ENCODE measurements at regions not wholly inside any gene's neighbourhood (a gene's known extent, or its start where the extent isn't known, plus 50 kb on each side); places are given as distances from the start of the nearest gene placed in this dataset.

DNA sequence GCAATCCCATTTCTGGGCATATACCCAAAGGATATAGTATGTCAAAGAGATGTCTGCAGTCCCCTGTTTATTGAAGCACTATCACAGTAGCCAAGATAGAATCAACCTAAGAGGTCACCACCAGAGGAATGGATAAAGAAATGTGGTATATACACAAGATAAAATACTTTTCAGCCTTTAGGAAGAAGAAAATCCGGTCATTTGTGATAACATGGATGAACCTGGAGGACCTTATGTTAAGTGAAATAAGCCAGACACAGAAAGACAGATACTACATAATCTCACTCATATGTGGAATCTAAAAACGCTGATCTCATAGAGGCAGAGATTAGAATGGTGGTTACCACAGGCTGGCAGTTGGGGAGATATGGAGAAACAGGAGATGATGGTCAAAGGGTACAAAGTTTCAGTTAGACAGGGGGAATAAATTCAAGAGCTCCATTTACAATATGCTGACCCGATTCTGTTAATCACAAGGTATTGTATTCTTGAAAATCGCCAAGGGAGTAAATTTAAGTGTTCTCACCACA is 195.8 kb downstream of the MTHFS start:
- DNase-seq (ENCODE audit: low spot score), result no peak
- Histone ChIP-seq H3K27ac (no peak overlapping the region), H3K36me3 (no peaks in the 10 kb centered on the region), H3K4me1 (ENCODE audit: control insufficient read depth in 1 of 2, low read depth in 2 of 2) (no peaks in the 10 kb centered on the region), H3K9me3 (no peaks in the 10 kb centered on the region), H3K4me3 (no peak overlapping the region), H3K27me3 (replicated peaks; ENCODE audit: insufficient read depth) (no peaks in the 10 kb centered on the region)
- TF ChIP-seq, protein P1, sequence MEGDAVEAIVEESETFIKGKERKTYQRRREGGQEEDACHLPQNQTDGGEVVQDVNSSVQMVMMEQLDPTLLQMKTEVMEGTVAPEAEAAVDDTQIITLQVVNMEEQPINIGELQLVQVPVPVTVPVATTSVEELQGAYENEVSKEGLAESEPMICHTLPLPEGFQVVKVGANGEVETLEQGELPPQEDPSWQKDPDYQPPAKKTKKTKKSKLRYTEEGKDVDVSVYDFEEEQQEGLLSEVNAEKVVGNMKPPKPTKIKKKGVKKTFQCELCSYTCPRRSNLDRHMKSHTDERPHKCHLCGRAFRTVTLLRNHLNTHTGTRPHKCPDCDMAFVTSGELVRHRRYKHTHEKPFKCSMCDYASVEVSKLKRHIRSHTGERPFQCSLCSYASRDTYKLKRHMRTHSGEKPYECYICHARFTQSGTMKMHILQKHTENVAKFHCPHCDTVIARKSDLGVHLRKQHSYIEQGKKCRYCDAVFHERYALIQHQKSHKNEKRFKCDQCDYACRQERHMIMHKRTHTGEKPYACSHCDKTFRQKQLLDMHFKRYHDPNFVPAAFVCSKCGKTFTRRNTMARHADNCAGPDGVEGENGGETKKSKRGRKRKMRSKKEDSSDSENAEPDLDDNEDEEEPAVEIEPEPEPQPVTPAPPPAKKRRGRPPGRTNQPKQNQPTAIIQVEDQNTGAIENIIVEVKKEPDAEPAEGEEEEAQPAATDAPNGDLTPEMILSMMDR (IDR thresholded peaks at IDR 0.05), result no peak
- ATAC-seq (ENCODE audit: insufficient number of reproducible peaks, low FRiP score, low read depth), result no peak

DNA sequence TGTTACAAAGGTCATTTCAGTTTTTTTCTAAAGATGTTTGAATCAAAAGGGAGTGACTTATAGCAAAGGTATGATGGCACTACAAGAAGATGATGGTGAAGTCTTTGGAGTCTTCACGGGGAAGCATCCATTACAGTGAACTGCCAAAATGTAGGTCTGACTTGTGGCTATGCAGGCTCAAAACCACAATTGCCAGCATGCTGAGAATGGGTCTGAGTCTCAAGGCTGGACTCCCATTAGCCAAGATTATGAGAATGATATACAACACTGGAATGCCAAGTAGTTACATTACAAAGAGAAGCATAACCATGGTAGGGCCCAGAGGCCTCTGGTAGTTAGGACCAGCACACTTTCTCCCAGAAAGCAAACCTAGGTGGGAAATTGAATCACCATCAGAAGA is 194.2 kb downstream of the MTHFS start:
- H3K27me3 ChIP-seq (replicated peaks; ENCODE audit: insufficient read depth), result no peaks in the 10 kb centered on the region
- no peak overlapping the region for H3K27ac ChIP-seq
- H3K4me3 ChIP-seq, result no peak overlapping the region
- DNase-seq (ENCODE audit: low spot score), result no peak
- ATAC-seq (ENCODE audit: insufficient number of reproducible peaks, low FRiP score, low read depth), result no peak
- TF ChIP-seq, protein P1 (IDR thresholded peaks at IDR 0.05), result no peak
- no peaks in the 10 kb centered on the region for H3K4me1 ChIP-seq (ENCODE audit: control insufficient read depth in 1 of 2, low read depth in 2 of 2)
- no peaks in the 10 kb centered on the region for H3K9me3 ChIP-seq
- no peaks in the 10 kb centered on the region for H3K36me3 ChIP-seq

DNA sequence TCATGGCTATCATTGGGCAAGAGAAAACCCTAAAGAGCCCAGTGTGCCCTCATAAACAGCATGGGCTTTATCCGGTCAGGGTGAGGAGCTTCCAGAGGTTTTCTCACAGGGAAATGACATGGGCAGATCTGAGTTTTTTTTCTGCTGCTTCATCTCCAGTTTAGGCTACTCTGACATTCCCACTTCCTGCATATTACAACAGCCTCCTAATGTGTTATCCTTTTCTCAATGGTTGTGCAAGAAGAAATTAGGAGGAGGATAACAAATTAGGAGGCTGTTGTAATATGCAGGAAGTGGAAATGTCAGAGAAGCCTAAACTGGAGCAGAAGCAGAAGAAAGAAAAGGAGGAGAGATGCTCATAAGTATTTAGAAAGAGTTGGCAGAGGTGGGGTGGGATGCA is 175.6 kb downstream of the MTHFS start:
- no peak overlapping the region for H3K27ac ChIP-seq
- TF ChIP-seq, protein P1 (IDR thresholded peaks at IDR 0.05), result no peak
- ATAC-seq (ENCODE audit: insufficient number of reproducible peaks, low FRiP score, low read depth), result no peak

DNA sequence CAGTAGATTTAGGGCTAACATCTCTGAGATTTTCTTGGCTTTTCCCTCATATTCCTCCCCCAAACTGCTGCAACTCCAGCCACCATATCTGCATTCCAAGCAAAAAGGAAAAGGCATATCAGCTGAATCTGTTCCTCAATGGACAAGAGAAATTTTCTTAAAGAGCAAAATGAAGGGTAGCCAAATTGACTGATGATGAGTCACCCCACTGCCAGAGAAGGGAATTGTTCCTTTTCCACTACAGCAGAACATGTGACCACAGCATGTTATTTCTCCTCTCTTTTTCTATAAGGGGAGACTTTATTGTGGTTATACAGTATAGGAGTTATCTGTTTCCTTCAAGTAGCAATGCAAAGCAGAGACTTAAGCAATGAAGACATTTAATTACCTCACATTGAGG is 172.5 kb downstream of the MTHFS start:
- ATAC-seq (ENCODE audit: insufficient number of reproducible peaks, low FRiP score, low read depth) (no peak), DNase-seq (ENCODE audit: low spot score) (no peak)
- H3K27me3 ChIP-seq (replicated peaks; ENCODE audit: insufficient read depth), result no peaks in the 10 kb centered on the region
- no peaks in the 10 kb centered on the region for H3K4me1 ChIP-seq (ENCODE audit: control insufficient read depth in 1 of 2, low read depth in 2 of 2)
- TF ChIP-seq, protein P1 (IDR thresholded peaks at IDR 0.05), result no peak
- no peaks in the 10 kb centered on the region for H3K36me3 ChIP-seq
- H3K27ac ChIP-seq, result no peak overlapping the region
- H3K9me3 ChIP-seq, result no peaks in the 10 kb centered on the region
- no peak overlapping the region for H3K4me3 ChIP-seq

More for the DNA sequence above, 175.6 kb downstream of the MTHFS start:
- H3K36me3 ChIP-seq, result no peaks in the 10 kb centered on the region
- DNase-seq (ENCODE audit: low spot score), result no peak
- no peaks in the 10 kb centered on the region for H3K4me1 ChIP-seq (ENCODE audit: control insufficient read depth in 1 of 2, low read depth in 2 of 2)
- no peak overlapping the region for H3K4me3 ChIP-seq
- no peaks in the 10 kb centered on the region for H3K9me3 ChIP-seq
- no peaks in the 10 kb centered on the region for H3K27me3 ChIP-seq (replicated peaks; ENCODE audit: insufficient read depth)

DNA sequence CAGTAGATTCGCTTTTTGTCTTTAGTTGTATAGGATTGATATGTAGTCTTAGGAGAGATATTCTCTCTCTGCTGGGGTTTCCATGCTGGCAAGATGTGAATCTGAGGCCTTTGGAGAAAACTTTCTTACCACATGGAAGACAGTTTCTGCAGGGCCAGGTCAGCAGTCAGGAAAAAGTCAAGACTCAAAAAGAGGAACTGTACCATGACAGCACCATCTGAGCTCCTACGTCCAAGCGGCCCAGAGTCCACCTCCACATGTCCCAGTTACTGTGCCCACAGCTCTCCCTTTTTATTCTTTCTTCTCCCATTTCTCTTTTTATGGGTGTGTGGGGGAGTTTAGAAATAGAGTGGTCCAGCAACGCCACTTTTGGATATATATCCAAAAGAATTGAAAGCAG is 172.0 kb downstream of the MTHFS start:
- DNase-seq (ENCODE audit: low spot score) (no peak), ATAC-seq (ENCODE audit: insufficient number of reproducible peaks, low FRiP score, low read depth) (no peak)
- Histone ChIP-seq H3K9me3 (no peaks in the 10 kb centered on the region), H3K4me3 (no peak overlapping the region), H3K36me3 (no peaks in the 10 kb centered on the region), H3K27me3 (replicated peaks; ENCODE audit: insufficient read depth) (no peaks in the 10 kb centered on the region), H3K4me1 (ENCODE audit: control insufficient read depth in 1 of 2, low read depth in 2 of 2) (no peaks in the 10 kb centered on the region), H3K27ac (no peak overlapping the region)
- TF ChIP-seq, protein P1 (IDR thresholded peaks at IDR 0.05), result no peak
